ENCODE measurements at regions not wholly inside any gene's neighbourhood (a gene's known extent, or its start where the extent isn't known, plus 50 kb on each side); places are given as distances from the start of the nearest gene placed in this dataset.

- Histone ChIP-seq H3K9ac (ENCODE audit: low read length) (no peak overlapping the region), H3K4me3 (ENCODE audit: low read depth in 1 of 2, low read length in 2 of 2) (no peak overlapping the region), H3K27me3 (ENCODE audit: control insufficient read depth in 1 of 2, insufficient read depth in 2 of 2, low read length in 2 of 2) (no peaks in the 10 kb centered on the region), H3K36me3 (ENCODE audit: insufficient read depth, low read length) (no peaks in the 10 kb centered on the region), H3K27ac (ENCODE audit: low read depth, low read length) (no peak overlapping the region), H3K9me3 (ENCODE audit: low read length) (no peaks in the 10 kb centered on the region), H3K4me1 (ENCODE audit: insufficient read depth, low read length) (peaks cover 2% of the 10 kb centered on the region)
Measured at GRCh38 chr2:234845602-234846590, 105.9 kb upstream of the SH3BP4 start.

GRCh38 chr2:234843411-234843810 lies 108.4 kb upstream of the SH3BP4 start:
- H3K27ac ChIP-seq (ENCODE audit: low read depth, low read length): no peak overlapping the region
- no peak overlapping the region for H3K9ac ChIP-seq (ENCODE audit: low read length)
- H3K9me3 ChIP-seq (ENCODE audit: low read length): no peaks in the 10 kb centered on the region
- H3K4me1 ChIP-seq (ENCODE audit: insufficient read depth, low read length): peaks cover 12% of the 10 kb centered on the region
- H3K4me3 ChIP-seq (ENCODE audit: low read depth in 1 of 2, low read length in 2 of 2): no peak overlapping the region
- no peaks in the 10 kb centered on the region for H3K36me3 ChIP-seq (ENCODE audit: insufficient read depth, low read length)
- no peaks in the 10 kb centered on the region for H3K27me3 ChIP-seq (ENCODE audit: control insufficient read depth in 1 of 2, insufficient read depth in 2 of 2, low read length in 2 of 2)

DNA sequence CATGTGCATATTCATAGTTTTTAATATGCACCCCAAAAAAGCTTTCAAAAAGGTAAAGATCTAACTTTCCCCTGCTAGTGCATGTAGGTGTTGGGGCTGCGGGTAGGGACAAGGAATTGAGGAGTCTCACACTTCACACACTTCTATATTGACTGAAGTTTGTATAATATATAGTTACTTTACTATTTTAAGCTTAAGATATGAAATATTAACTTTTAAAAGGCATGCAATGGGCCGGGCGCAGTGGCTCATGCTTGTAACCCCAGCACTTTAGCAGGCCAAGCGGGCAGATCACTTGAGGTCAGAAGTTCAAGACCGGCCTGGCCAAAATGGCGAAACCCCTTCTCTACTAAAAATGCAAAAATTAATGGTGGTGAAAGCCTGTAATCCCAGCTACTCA lies 109.1 kb upstream of the SH3BP4 start:
- Histone ChIP-seq H3K4me3 (ENCODE audit: low read depth in 1 of 2, low read length in 2 of 2) (no peak overlapping the region), H3K27me3 (ENCODE audit: control insufficient read depth in 1 of 2, insufficient read depth in 2 of 2, low read length in 2 of 2) (no peaks in the 10 kb centered on the region), H3K36me3 (ENCODE audit: insufficient read depth, low read length) (no peaks in the 10 kb centered on the region), H3K27ac (ENCODE audit: low read depth, low read length) (no peak overlapping the region), H3K9ac (ENCODE audit: low read length) (no peak overlapping the region), H3K4me1 (ENCODE audit: insufficient read depth, low read length) (peaks cover 12% of the 10 kb centered on the region), H3K9me3 (ENCODE audit: low read length) (no peaks in the 10 kb centered on the region)

DNA sequence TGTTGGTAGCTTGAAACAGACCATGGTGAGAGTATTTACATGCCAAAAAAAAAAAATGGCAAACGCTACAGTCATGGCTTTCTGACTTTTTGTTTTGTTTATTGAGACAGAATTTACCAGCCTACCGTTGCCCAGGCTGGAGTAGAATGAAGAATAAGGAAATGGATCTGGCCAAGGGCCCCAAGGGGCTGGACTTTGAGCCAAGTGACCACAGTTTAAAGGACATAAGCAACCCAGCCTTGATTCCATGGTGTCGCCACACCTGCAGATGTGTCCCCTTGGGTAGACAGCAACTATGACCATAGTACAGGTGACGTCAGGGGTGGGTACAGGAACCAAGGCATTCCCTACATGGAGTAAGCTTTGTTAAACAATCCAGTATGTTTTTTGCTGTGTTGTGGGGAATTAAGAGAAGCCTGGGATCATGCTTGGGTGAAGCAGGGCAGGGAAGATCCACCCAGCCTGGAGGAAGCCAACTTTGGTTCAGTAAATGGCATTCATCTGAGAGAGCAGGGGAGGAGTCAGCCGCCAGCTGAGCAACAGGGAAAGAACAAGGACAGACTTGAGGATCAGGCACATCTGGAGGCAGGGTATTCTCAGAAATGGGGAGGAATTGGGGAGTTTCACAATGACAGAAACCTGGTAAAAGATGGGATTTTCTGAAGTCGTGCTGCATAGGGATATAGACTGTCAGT lies 110.3 kb upstream of the SH3BP4 start:
- H3K4me3 ChIP-seq (ENCODE audit: low read depth in 1 of 2, low read length in 2 of 2): no peak overlapping the region
- no peak overlapping the region for H3K27ac ChIP-seq (ENCODE audit: low read depth, low read length)
- H3K9ac ChIP-seq (ENCODE audit: low read length): no peak overlapping the region
- H3K36me3 ChIP-seq (ENCODE audit: insufficient read depth, low read length): no peaks in the 10 kb centered on the region
- no peaks in the 10 kb centered on the region for H3K9me3 ChIP-seq (ENCODE audit: low read length)
- peaks cover 12% of the 10 kb centered on the region for H3K4me1 ChIP-seq (ENCODE audit: insufficient read depth, low read length)
- no peaks in the 10 kb centered on the region for H3K27me3 ChIP-seq (ENCODE audit: control insufficient read depth in 1 of 2, insufficient read depth in 2 of 2, low read length in 2 of 2)

DNA sequence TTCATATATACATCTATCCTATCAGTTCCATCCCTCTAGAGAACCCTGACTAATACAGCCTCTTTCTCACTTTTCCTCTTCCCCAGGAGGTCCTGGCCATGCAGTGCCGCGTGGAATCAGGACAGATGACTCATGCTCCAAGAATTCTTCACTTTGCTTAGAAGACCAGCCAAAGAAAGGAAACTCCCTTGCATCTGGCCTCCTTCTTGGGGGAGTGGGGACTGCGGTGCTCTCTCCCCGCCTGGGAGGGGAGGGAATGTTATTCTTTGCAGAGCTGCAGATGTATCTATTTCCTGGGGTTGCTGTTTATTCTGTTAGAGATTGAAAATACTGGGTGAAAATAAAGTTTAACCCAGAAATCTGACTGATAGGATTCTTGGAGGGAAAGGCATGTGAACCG lies 111.5 kb upstream of the SH3BP4 start:
- Histone ChIP-seq H3K9me3 (ENCODE audit: low read length) (no peaks in the 10 kb centered on the region), H3K9ac (ENCODE audit: low read length) (no peak overlapping the region), H3K27ac (ENCODE audit: low read depth, low read length) (no peak overlapping the region), H3K4me3 (ENCODE audit: low read depth in 1 of 2, low read length in 2 of 2) (no peak overlapping the region), H3K4me1 (ENCODE audit: insufficient read depth, low read length) (peaks cover 12% of the 10 kb centered on the region), H3K27me3 (ENCODE audit: control insufficient read depth in 1 of 2, insufficient read depth in 2 of 2, low read length in 2 of 2) (no peaks in the 10 kb centered on the region), H3K36me3 (ENCODE audit: insufficient read depth, low read length) (no peaks in the 10 kb centered on the region)

- Histone ChIP-seq H3K27me3 (ENCODE audit: control insufficient read depth in 1 of 2, insufficient read depth in 2 of 2, low read length in 2 of 2) (no peaks in the 10 kb centered on the region), H3K4me3 (ENCODE audit: low read depth in 1 of 2, low read length in 2 of 2) (no peak overlapping the region), H3K4me1 (ENCODE audit: insufficient read depth, low read length) (peaks cover 12% of the 10 kb centered on the region), H3K36me3 (ENCODE audit: insufficient read depth, low read length) (no peaks in the 10 kb centered on the region), H3K27ac (ENCODE audit: low read depth, low read length) (no peak overlapping the region), H3K9ac (ENCODE audit: low read length) (no peak overlapping the region), H3K9me3 (ENCODE audit: low read length) (no peaks in the 10 kb centered on the region)
Measured at GRCh38 chr2:234839285-234839684, 112.5 kb upstream of the SH3BP4 start.

DNA sequence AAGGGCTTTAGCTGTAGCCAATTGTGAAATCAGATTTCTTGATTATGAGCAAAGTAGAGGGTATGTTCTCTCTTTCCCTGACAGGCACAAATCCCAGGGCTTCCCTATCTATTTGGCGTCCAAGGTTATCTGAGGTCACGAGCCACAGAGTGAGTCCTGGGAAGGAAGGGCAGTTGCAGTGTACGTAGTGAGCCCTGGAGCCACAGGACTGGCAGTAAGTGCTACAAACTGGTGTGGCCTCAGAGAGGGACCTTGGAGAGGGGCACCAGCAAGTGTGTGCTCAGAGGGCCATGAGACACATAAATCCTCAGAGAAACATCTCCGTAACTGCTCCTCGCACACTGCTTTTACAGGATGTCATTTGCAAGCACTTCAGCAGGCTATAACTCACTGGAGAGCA lies 115.5 kb upstream of the SH3BP4 start:
- H3K36me3 ChIP-seq (ENCODE audit: insufficient read depth, low read length): no peaks in the 10 kb centered on the region
- peaks cover 12% of the 10 kb centered on the region for H3K4me1 ChIP-seq (ENCODE audit: insufficient read depth, low read length)
- H3K27ac ChIP-seq (ENCODE audit: low read depth, low read length): no peak overlapping the region

DNA sequence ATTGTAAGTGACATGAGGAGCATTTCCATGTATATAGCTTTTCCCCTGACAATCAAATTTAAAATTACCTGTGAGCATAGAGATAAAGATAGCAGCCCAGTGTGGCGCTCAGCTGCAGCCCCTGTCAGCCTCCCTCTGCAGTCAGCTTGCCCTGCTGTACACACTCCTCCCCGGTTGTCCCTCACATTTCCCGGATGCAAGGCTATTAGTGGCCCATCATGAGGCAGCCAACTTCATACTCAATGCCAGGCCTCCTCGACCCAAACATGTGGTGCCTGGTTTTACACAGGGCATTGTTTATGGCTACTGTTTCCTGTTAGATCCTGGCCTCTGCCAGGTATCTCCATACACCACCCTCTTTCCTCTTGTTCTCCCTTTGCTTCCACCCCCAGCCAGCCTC lies 116.1 kb upstream of the SH3BP4 start:
- no peak overlapping the region for H3K9ac ChIP-seq (ENCODE audit: low read length)
- no peak overlapping the region for H3K4me3 ChIP-seq (ENCODE audit: low read depth in 1 of 2, low read length in 2 of 2)
- no peaks in the 10 kb centered on the region for H3K36me3 ChIP-seq (ENCODE audit: insufficient read depth, low read length)
- no peaks in the 10 kb centered on the region for H3K27me3 ChIP-seq (ENCODE audit: control insufficient read depth in 1 of 2, insufficient read depth in 2 of 2, low read length in 2 of 2)
- peaks cover 9% of the 10 kb centered on the region for H3K4me1 ChIP-seq (ENCODE audit: insufficient read depth, low read length)
- no peaks in the 10 kb centered on the region for H3K9me3 ChIP-seq (ENCODE audit: low read length)
- no peak overlapping the region for H3K27ac ChIP-seq (ENCODE audit: low read depth, low read length)

More for the DNA sequence above, 115.5 kb upstream of the SH3BP4 start:
- no peak overlapping the region for H3K4me3 ChIP-seq (ENCODE audit: low read depth in 1 of 2, low read length in 2 of 2)
- no peaks in the 10 kb centered on the region for H3K27me3 ChIP-seq (ENCODE audit: control insufficient read depth in 1 of 2, insufficient read depth in 2 of 2, low read length in 2 of 2)
- no peaks in the 10 kb centered on the region for H3K9me3 ChIP-seq (ENCODE audit: low read length)
- H3K9ac ChIP-seq (ENCODE audit: low read length): no peak overlapping the region

DNA sequence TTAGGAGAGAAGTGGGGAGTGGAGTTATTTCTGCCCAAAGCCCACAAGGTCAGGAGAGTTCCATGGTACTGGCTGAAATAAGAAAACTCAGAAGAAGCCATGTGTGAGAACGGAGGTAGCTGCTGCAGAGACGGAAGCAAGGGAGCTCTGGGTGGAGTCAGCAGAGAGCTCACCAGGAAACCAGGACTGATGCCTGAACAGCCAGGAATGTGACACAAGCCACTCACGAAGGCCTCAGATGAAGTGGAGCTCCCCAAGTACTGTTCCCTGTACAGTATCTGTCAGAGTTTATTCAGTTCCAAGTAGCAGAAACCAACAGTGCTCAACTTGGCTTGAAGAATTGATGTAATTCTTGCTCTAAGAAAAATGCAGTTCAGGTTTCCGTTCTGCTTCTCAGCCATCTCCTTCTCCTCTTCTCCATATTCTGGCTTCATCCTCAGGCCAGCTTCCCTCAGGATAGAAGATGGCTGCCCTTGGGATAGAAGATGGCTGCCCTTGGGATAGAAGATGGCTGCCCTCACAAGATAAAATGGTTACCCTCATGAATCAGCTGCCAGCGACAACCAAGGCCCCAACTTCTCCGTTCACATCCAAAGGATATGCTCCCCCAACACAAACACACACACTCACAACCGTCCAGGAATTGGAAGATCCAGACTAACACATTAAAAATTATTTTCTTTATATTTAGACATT lies 117.4 kb upstream of the SH3BP4 start:
- no peak overlapping the region for H3K27ac ChIP-seq (ENCODE audit: low read depth, low read length)
- no peaks in the 10 kb centered on the region for H3K4me1 ChIP-seq (ENCODE audit: insufficient read depth, low read length)
- no peak overlapping the region for H3K9ac ChIP-seq (ENCODE audit: low read length)
- no peaks in the 10 kb centered on the region for H3K9me3 ChIP-seq (ENCODE audit: low read length)
- H3K4me3 ChIP-seq (ENCODE audit: low read depth in 1 of 2, low read length in 2 of 2): no peak overlapping the region
- H3K36me3 ChIP-seq (ENCODE audit: insufficient read depth, low read length): no peaks in the 10 kb centered on the region
- H3K27me3 ChIP-seq (ENCODE audit: control insufficient read depth in 1 of 2, insufficient read depth in 2 of 2, low read length in 2 of 2): no peaks in the 10 kb centered on the region

DNA sequence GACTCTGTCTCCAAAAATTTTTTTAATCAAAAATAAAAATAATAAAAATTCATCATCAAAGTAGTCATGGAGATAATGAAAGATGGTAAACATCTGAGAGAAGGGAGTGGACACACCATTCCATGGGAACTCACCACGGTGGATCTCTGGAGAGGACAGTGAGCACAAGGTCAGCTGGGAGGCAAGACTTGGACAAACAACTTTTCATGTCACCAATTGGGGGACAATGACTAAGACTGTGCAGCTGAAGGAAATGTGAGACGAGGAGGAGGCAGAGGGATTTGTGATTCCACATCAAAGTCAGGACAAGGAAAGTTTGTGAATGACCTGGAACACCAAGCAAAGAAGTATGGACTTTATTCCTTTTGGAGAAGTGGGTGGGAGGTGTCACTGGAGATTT lies 121.0 kb upstream of the SH3BP4 start:
- H3K9me3 ChIP-seq (ENCODE audit: low read length): no peaks in the 10 kb centered on the region
- H3K27ac ChIP-seq (ENCODE audit: low read depth, low read length): no peak overlapping the region
- no peak overlapping the region for H3K4me3 ChIP-seq (ENCODE audit: low read depth in 1 of 2, low read length in 2 of 2)
- H3K9ac ChIP-seq (ENCODE audit: low read length): no peak overlapping the region
- no peaks in the 10 kb centered on the region for H3K36me3 ChIP-seq (ENCODE audit: insufficient read depth, low read length)
- no peaks in the 10 kb centered on the region for H3K4me1 ChIP-seq (ENCODE audit: insufficient read depth, low read length)
- H3K27me3 ChIP-seq (ENCODE audit: control insufficient read depth in 1 of 2, insufficient read depth in 2 of 2, low read length in 2 of 2): no peaks in the 10 kb centered on the region

DNA sequence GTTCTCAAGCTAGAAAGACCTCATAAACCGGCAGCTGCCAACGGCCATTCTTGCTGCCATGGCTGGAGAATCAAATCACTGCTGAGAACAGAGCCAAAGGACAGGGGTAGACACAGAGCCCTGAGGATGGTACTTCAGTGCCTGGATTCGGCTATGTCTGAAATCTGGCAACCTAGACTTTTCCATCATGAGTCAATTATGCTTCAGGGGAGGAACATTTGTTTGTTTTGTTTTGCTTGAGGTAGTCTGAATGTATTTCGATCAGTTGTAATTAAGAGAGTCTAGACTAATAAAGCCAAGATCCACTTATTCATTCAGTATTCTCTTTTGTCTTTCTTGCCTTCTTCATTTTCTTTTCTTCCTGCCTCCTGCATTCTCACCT lies 122.8 kb upstream of the SH3BP4 start:
- no peaks in the 10 kb centered on the region for H3K9me3 ChIP-seq (ENCODE audit: low read length)
- no peaks in the 10 kb centered on the region for H3K4me1 ChIP-seq (ENCODE audit: insufficient read depth, low read length)
- no peak overlapping the region for H3K27ac ChIP-seq (ENCODE audit: low read depth, low read length)
- no peak overlapping the region for H3K4me3 ChIP-seq (ENCODE audit: low read depth in 1 of 2, low read length in 2 of 2)
- H3K36me3 ChIP-seq (ENCODE audit: insufficient read depth, low read length): no peaks in the 10 kb centered on the region
- no peaks in the 10 kb centered on the region for H3K27me3 ChIP-seq (ENCODE audit: control insufficient read depth in 1 of 2, insufficient read depth in 2 of 2, low read length in 2 of 2)
- H3K9ac ChIP-seq (ENCODE audit: low read length): no peak overlapping the region
